Activated T-helper 1 cell treated with anti-CD3 and anti-CD28 coated beads, Interleukin-2, amount 50 U/mL, for 16 hours (primary cell): ENCODE measurements at regions not wholly inside any gene's neighbourhood (a gene's known extent, or its start where the extent isn't known, plus 50 kb on each side); places are given as distances from the start of the nearest gene placed in this dataset.

Experiments used
- DNase-seq, 2 donors: peaks; one replicate each; pipeline ENCODE4 v3.0.0-alpha.2; 2020; ENCODE audit warnings: low read depth in 1 of 2, low spot score in 1 of 2

DNA sequence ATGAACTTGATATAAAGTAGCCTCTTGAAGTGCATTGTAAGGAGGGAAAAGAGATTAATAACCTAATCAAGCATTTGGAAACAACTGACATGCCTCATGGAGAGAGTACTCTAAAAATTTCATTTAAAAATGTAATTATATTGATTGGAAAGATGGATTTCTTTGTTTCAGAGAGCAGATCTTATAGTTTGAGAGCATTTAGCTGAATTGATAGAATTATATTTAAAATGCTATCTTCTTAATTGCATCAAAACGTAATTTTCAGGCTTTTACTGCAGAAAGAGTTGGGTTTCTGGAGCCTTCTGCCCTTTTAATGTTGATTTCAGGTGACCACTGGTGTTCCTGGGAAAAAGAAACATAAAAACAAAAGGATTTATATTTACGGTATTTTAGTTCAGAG is 130.6 kb downstream of the EDN3 start:
- DNase-seq = no peak

DNA sequence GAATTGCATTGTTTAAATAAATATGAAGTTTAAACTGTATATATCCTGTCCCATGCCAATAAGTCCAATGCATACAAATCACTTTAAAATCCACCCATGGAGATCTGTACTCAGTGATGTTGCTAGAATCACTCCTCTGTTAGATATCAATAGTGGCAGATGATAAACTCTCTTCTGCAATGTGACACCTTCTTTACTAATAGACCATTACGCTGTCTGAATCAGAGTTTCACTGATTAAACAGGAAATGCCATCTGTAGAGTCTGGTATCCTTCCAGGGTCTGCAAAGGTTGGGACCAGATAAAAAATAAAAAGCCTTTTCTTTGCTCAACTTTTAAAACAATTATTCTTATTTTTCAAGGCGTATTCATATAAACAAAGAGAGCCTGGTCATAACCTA is 134.5 kb downstream of the EDN3 start:
- no peak for DNase-seq

DNA sequence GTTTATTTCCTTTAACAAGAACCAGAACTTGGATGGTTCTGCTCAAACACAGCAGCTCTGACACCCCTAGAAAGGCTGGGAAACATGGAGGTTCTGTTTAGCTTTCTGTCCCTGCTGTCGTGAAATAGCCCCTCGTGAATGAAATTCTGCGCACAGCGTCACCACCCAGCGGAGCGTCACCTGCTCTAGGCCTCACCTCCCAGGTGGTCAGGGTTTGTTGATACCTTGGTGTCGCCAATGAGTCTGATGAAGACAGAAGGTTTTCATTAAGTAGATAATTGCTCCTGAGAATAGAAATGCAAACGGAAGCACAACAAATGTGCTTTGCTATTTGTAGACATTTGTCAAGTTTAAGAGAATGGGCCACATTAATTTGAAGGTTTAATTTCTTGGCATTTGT is 135.1 kb downstream of the EDN3 start:
- no peak for DNase-seq

DNA sequence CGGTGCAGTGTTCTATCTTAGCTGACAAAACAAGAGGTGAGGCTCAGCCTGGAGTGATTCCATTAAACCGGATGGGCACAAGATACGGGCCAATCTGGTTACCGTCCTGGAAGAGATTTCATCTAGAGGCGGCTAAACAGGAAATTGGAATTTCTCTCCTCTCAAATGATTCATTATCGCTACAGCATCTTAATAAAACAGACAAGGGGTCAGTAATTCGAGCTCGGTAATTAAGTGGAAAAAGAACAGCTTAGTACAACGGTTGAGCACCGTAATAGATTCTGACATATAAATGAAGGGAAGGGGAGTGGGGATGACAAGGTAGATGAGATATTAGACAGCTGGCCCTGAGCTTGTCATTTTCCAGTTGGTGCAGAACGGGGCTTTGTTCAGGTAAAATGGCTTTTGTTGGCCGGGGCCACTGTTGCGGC is 137.2 kb downstream of the EDN3 start:
- DNase-seq = no peak

DNA sequence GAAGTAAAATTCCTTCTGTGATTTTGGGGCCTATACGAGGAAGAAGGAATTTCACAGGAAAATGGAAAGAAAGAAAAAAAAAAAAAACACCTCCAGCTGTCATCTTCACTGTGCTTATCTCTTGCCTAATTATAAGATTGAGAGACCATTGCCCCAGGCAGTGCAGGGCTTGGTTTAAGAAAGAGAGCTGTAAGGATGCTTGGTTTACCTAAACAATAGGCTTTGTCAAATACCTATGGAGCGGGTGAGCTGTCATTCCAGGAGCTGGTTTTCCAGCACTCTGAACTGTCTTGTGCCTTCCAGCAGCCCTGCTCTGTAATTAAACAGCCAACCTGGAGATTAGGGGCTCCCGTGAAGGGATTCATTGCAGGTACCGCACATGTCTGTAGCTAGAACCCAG is 137.8 kb downstream of the EDN3 start:
- no peak for DNase-seq

DNA sequence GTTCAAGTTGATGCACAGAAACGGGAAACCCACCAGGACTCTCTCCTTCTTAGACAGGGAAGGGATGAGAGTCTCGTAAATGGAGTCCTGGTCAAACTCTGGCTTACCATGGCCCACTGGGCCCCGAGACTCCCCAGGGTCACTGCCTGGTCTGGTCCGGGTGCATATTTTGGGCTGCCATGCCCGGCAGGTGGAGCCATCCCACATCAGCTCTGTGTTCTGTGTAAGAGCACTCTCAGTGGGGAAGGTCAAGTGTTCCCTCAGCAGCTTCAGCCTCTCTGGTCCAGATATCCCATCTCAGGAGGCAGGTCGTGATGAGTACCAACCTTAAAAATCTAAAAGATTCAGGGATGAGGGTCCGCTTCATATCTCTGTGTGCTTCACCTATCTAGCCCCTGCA is 138.8 kb downstream of the EDN3 start:
- DNase-seq = no peak

DNA sequence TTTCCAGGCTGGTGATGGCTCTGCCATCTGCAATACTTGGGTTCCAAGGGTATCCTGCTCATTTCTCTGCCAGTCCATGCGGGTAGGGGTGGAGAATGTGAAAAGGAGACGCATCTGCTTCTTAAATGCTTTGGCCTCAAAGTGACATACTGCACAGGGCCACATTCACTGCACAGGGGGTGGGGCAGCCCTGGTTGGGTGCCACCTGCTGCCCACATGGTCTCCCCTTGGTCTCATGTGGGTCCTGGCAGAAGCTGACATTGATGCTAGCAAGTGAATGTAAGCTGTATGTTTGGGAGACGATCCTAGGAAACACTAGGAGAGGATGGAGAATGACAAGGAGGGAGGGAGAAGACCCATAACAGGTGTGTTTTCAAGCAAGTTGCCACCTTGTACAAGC is 140.9 kb downstream of the EDN3 start:
- no peak for DNase-seq

DNA sequence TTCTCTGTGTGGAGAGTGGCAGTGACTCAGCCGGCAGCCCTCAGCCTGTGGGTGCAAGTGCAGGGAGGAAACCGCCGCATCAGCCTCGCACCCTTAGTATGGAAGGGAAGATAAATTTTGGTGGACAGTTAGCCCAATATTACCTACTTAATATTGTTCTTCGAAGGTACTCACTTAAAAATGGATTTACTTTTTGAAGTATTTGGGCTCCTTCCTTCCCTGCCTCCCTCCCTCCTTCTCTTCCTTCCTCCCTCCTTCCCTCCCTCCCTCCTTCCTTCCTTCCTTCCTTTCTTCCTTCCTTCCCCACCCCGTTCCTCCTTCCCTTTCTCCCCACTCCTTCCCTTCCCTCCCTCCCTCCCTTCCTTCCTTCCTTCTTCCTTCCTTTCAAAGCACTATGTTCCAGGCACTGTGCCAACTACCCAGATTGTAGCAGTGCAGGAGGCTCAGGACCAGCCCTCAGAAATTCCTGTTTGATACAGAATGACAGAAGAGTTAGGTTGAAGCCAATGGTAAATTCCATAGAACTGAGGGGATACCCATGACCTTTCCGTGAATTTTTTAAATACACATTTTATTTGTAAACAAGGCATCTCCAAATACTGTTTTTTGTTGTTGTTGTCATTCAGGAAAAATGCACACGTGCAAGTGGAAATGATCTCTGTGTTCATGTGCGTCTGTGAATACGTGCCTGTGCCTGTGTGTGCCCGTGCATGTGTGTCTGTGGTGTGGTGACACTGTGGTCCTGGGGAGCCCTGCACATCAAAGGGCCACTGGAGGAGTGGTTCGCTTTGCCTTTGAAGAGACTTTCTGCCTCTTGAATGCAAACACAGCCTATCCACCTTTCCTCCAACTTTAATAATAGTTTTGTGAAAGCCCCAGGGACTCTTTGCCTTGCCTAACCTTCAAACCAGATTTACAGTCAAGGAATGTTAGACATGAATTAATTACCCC is 141.7 kb downstream of the EDN3 start:
- DNase-seq = no peak

DNA sequence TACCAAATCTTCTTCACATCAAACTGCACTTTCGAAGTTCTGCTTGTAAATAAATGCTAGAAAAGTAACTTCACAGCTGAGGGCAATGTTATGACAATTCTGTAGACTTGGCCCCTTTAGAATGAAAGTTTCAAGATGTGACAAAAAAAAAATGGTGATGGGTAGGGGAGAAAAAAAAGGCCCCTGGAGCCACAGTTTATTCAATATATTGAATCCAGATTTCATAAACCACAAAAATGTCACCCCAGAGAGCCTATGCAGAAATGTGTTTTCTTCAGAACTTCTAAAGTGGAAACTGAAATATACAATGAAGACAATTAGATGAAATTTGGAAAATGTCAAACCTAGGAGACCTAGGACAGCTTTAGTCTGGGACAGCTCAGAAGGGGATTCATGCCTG is 143.1 kb downstream of the EDN3 start:
- DNase-seq = no peak

DNA sequence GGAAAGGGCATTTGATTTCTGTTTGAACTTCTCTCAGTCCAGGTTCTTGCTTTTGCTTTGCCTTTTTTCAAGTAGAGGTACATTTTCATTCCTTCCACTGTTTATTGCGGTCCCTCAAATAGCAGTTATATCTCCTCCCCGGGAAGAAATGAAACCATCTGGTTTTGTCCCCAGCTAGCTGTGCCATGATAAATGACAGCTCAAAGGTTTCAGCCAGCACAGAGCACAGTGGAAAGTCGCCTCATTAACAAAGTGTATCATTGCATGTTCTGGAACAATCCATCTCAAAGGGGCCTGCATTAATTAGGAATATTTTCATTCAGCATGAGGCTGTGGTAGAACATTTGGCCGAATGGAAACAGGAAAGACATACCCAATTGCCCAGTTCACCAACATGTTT is 146.0 kb downstream of the EDN3 start:
- no peak for DNase-seq

DNA sequence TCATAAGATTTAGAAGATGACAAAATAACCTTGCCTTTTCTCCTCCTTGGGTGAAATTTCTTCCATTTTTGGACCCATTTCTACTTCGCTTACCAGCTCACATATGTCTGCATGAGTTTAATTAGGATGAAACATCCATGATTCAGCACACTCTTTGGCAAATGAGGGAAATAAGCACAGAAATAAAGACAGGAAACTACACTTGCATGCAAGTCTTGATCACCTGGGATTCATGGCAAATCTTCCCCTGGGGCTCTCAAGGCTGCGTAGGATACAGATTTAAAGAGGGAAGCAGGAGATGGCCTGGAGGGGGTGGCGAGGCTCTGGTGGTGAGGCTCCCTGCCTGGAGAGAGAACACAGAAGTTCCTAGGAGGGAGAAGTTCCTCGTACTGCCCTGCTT is 147.8 kb downstream of the EDN3 start:
- no peak for DNase-seq

DNA sequence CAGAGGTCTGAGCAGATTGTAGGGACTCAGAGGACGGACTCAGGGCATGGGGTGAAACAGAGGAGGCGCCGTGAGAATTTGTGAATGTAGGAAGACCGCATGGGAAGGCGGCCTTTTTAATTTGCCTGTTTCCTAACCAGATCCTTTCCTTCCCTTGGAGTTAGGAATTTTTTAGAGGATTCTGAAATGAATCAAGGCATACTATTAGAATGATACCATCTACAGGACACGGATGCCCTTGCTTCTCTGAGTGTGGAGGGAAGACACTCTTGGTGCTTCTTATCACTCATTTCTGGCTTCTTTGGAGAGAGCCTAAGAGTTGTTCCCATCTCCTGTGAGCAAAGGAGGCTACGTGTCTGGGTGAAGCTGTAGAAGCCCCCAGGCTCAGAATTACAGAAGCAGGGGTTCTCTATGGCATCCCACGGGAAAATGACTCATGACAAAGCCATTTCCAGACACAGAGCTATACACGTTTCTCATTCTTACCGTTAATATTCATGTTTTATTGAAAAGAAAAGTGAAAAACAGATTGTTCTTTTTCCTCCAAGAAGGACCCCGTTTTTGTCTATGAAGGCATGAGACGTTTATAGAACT is 148.5 kb downstream of the EDN3 start:
- DNase-seq = no peak

DNA sequence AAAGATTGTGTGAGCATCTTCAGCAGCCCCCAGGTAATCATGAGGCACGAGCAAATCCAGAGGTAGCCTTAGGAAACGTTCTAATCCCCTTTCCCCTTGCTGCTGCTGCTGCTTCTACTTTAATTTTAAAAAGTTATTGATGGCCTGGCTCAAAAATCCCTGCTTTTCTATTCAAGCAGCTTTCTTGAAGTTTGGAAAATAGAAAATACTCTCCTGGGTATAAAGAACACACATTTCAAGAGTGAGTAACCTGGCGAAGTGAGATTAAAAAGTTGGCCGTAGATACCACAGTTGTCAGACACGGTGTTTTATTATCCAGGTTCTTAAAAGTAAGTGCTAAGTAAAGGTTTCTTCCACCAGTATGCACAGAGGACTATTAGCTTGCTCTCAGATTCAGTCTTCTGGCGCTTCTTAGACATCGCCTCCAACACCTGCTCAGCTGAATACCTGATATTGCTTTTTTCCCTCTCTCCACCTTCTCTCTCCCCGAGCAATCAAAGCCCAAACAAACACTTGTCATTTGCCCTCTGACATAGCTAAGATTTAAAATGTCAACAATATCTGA is 150.7 kb downstream of the EDN3 start:
- no peak for DNase-seq

DNA sequence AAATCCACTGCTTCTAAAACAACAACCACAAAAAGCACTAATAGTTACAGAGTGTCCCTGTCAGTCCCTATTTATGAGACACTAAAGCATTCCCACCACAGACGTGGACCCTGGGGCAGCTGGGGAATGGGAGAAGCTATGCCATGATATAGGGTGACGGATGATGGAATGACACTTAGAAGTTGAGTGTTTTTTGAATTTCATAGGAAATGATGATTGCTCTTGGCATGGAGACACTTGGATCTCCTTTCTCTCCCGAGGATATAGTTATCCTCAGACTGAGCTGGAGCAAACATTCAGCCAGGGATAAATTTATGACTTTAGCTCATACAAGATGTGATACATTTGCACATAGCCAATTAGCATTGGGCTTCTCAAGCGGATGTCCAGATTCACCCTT is 151.2 kb downstream of the EDN3 start:
- no peak for DNase-seq

DNA sequence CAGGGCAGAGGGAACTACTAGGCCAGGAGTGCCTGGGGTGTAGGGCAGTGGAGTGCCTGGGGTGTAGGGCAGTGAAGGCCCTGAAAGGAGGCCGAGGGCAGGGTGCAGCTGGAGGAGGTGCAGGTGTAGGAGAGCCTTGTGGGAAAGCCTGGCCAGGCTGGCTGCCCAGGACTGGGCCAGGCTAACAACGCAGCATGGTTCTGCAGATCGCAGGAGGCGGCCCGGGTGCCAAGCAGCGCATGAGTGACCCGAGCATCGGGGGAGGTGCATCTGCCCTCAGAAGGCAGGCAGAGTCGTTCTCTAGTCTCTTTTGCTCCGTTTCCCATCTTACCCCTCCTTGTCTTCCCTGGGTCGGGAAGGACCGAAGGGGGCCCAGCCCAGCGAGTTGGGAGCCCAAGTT is 151.5 kb upstream of the PHACTR3 start:
- DNase-seq = no peak

DNA sequence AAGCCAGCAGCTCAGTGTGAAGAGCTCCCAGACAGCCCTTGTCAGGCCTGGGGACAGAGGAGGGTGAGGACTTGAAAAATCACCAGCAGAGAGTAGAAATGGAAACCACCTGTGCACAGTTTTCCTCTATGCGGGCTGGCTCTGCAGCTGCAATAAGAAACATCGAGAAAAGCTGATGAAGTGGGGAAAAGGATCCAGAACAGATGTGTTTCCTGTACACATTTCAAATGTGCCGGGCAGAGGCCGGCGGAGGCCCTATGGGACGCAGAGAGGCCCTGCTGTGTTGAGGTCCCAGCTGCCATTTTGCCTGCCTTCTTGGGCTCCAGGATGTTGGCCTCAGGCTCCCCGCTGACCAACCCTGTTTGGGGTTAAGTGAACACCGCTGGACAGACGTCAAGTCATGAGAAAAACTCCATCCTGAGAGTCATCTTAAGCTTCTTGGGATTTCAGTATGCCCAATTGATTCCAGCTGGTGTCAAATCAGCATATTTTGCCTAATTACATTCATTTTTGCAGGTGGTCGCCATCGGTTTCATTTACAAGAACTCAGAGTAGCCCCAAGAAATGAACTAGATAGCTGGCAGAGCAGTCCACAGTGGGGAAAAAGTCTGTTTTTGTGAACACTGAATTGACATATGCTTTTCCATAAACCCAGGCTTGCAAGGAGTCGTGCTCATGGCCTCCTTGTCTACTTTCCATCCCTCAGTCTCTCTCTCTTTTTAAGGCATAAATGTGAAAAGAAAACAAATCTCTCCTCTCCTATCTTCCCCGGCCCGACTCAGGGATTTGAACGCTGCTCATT is 150.4 kb upstream of the PHACTR3 start:
- no peak for DNase-seq

DNA sequence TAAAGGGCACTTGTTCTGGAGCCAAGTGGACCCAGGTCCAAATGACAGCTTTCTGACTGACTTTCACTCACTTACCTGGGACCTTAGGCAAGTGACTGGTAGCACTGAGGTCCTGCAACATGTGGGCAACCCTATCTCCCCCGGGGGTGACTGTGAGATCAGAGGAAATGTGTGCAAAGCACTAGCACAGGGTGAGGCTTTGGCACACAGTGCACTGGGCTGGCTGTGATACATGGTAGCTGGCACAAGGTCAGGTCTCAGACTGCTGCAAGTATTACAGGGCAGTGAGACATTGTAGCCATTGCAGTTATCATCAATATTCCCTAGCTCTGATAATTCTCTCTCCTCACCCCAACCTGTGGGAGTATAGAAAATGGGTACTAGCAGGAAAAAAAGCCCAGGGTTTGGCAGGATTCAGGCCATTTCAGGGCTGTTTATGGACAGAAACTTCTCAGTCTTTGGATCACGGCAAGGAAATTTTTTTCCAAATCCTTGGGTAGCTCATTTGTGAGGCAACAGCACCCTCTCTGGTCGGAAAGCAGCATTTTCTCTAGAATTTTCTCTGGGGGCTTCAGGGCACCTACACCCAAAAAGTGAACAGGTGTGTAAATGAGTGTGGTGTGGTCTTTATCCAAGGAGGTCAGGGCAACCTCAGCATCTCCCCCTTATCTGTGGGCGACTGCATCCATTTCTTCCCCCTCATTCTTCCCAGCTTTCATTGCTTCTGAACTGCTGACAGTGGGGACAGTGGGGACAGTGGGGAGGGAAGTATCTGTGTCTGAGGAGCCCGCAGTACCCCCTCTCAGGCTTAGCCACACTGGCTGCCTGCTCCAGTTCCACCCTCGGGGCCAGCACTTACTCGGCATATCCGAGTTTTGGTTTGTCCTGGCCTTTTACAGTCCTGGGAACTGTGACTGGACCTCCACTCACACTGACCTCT is 148.7 kb upstream of the PHACTR3 start:
- no peak for DNase-seq

DNA sequence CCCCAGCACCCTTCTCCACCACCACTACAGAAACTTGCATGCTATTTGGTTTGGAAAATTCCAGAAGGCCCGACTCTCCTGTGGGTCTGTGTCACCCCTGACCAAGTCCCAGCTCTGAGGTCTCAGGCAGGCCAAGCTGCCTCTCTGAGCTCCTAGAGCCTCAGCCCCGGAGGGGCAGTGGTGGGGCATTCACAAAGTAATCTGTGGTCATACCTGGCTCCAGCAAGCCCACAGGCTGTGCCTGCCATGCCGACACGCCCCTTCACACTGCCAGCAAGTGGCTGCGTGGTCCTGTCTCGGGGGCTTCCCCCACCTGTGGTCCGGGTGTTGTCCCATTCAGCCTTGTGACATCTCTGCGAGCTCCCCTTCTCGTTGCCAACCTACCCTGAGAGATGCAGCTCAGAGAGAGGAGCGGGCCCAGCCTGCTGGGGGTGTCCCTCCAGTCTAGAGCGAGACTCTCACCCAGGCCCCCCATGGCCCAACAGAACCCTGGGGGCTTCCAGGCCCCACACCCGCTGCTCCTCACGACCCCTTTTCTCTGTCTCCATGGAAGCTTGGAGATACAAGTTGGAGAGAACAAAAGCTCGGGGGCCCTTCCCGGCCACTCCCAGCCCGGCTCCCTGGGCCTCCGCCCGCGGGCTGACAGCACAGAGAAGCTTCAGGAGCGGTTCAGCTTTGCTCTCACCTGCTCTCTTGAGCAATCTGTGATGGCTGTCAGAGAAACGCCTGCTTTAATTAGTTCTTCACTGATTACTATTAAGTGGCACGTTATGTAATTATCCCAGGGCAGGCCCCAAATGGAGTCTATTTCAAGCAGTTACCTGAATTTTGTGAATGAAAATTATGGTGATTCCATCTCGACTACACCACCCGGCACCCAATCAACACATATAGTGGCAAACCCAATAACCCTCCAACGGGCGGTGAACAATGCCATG is 147.7 kb upstream of the PHACTR3 start:
- DNase-seq = no peak

DNA sequence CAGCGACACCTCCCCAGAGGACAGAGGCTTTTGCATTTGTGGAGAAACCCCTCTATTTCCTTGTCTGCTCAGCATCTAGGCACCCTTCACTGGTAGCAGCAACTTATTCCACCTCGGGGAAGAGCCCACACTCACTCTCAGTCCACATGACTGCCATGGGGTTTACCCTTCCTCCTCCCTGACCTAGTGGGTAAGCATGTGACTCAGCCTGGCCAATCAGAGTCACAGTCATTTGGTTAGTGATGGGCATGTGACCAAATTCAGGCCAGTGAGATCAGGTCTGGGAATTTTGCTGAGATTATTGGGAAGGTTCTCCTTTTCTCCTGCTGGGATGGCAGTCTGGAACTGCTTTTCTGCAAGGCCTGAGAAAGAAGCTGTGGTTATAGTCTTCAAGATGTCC is 145.7 kb upstream of the PHACTR3 start:
- DNase-seq = no peak
